ENCODE measurements at regions not wholly inside any gene's neighbourhood (a gene's known extent, or its start where the extent isn't known, plus 50 kb on each side); places are given as distances from the start of the nearest gene placed in this dataset.

- in situ Hi-C loops (cut with HindIII; ENCODE audit: extremely low pct_ligation_motif_present, low pct_unique_long_range_greater_than_20kb) = no loop called here
- FAIRE-seq = no peak
- ATAC-seq = no peak
These were observed 446.4 kb upstream of the KLF4 start for GRCh38 chr9:107935931-107936330.

More at GRCh38 chr9:107935931-107936330, 446.4 kb upstream of the KLF4 start:
- Histone ChIP-seq H3K27ac (ENCODE audit: extremely low read length, insufficient read depth, low read length) (no peak overlapping the region), H3K9ac (ENCODE audit: insufficient read depth, low read depth, low read length) (no peak overlapping the region), H3K36me3 (replicated peaks in 1 of 2; ENCODE audit: control insufficient read depth in 1 of 2, insufficient read depth in 2 of 2, low read length in 2 of 2) (no peaks in the 10 kb centered on the region), H4K20me1 (ENCODE audit: insufficient read depth, low read length) (no peaks in the 10 kb centered on the region), H3K79me2 (ENCODE audit: insufficient read depth, low read length) (no peaks in the 10 kb centered on the region), H3K27me3 (ENCODE audit: control insufficient read depth in 1 of 2, insufficient read depth in 2 of 2, low read length in 2 of 2) (no peaks in the 10 kb centered on the region), H2AFZ (ENCODE audit: low read length) (no peak overlapping the region), H3K4me1 (ENCODE audit: insufficient read depth, low read length) (no peaks in the 10 kb centered on the region), H3K4me3 (replicated peaks in 1 of 3; ENCODE audit: insufficient read depth in 1 of 3, low read depth in 2 of 3, low read length in 3 of 3) (no peak overlapping the region), H3K4me2 (ENCODE audit: low read depth, low read length) (no peak overlapping the region), H3K9me3 (ENCODE audit: low read length) (no peaks in the 10 kb centered on the region)
- no peak for DNase-seq (ENCODE audit: low spot score)
- ChIA-PET POLR2A (no interaction called here), CTCF (ENCODE audit: low intra/inter-chr PET ratio, low total read pairs) (no interaction called here)
- WGBS (ENCODE audit: low lambda C conversion rate) = 65% methylated on average over 6 of the region's 6 CpGs
- no peak for TF ChIP-seq HNF1A (IDR thresholded peaks at IDR 0.05; ENCODE audit: low read depth)
- no peak for TF ChIP-seq HNF1A (CRISPR knock-in tag; IDR thresholded peaks at IDR 0.05; ENCODE audit: borderline replicate concordance)
- no peak for TF ChIP-seq PAF1 (CRISPR knock-in tag; IDR thresholded peaks at IDR 0.05)
- TF ChIP-seq MED1 (CRISPR knock-in tag; IDR thresholded peaks at IDR 0.05) = no peak
- no peak for TF ChIP-seq NFKBIZ (CRISPR knock-in tag; IDR thresholded peaks at IDR 0.05)
- no TSS peak for BruUV-seq (replicated peaks)
- intact Hi-C loops (cut with micrococcal nuclease; ENCODE audit: unreplicated experiment) = no loop called here

Measured in HepG2 (cell line).